ENCODE measurements at regions not wholly inside any gene's neighbourhood (a gene's known extent, or its start where the extent isn't known, plus 50 kb on each side); places are given as distances from the start of the nearest gene placed in this dataset.

GRCh38 chr11:8321876-8322275 is 58.2 kb upstream of the LMO1 start:
- no peak for DNase-seq

- DNase-seq = no peak
These were observed 56.4 kb upstream of the LMO1 start for GRCh38 chr11:8320076-8320475.

GRCh38 chr11:8318536-8318935 is 54.9 kb upstream of the LMO1 start:
- DNase-seq = peak; percentile 6 to 32 (median 27)

- DNase-seq = no peak
These were observed 53.5 kb upstream of the LMO1 start for GRCh38 chr11:8317159-8317558.

- DNase-seq = peak in 2 of 3 experiments; percentile 60 to 82
These were observed 52.3 kb upstream of the LMO1 start for GRCh38 chr11:8315954-8316353.

GRCh38 chr11:8315463-8315862 is 51.8 kb upstream of the LMO1 start:
- peak in 2 of 3 experiments; percentile 66 to 87 for DNase-seq

- peak in 2 of 3 experiments; percentile 53 to 78 for DNase-seq
These were observed 51.2 kb upstream of the LMO1 start for GRCh38 chr11:8314916-8315315.

- no peak for DNase-seq
These were observed 49.9 kb upstream of the LMO1 start for GRCh38 chr11:8313504-8314090.
